Loucy (cell line): ENCODE measurements at regions not wholly inside any gene's neighbourhood (a gene's known extent, or its start where the extent isn't known, plus 50 kb on each side); places are given as distances from the start of the nearest gene placed in this dataset.

Experiments used
- H2AFZ ChIP-seq: fragments of 200-600 bp; sonication (generic); 2 replicates; pipeline ENCODE4 v1.6.0; 2016; ENCODE audit warnings: antibody characterized with exemption, mild to moderate bottlenecking, low read length, moderate library complexity
- H3F3A ChIP-seq: fragments of 200-600 bp; 2 replicates; pipeline ENCODE4 v1.6.0; 2016; ENCODE audit warnings: antibody characterized with exemption, low read depth, mild to moderate bottlenecking
- H3K27me3 ChIP-seq: fragments of 200-600 bp; sonication (generic); 2 replicates; pipeline ENCODE4 v1.6.1; 2014; ENCODE audit warnings: low read length, mild to moderate bottlenecking; ENCODE audit not compliant: insufficient read depth, poor library complexity, severe bottlenecking
- H3K36me3 ChIP-seq: fragments of 200-600 bp; sonication (generic); 2 replicates; pipeline ENCODE4 v1.6.1; 2016; ENCODE audit warnings: low read length; ENCODE audit not compliant: insufficient read depth
- H3K4me1 ChIP-seq: fragments of 200-600 bp; sonication (generic); 2 replicates; pipeline ENCODE4 v1.5.1; 2014; ENCODE audit warnings: low read length, mild to moderate bottlenecking; ENCODE audit not compliant: insufficient read depth, poor library complexity, severe bottlenecking
- H3K4me2 ChIP-seq: fragments of 200-600 bp; sonication (generic); 2 replicates; pipeline ENCODE4 v1.6.0; 2014; ENCODE audit warnings: antibody characterized with exemption, low read length, low read depth, mild to moderate bottlenecking; ENCODE audit not compliant: poor library complexity, severe bottlenecking
- H3K4me3 ChIP-seq: fragments of 200-600 bp; sonication (generic); 2 replicates; pipeline ENCODE4 v1.5.1; 2014; ENCODE audit warnings: low read length, mild to moderate bottlenecking, mixed read lengths; ENCODE audit not compliant: poor library complexity, severe bottlenecking
- H3K79me2 ChIP-seq: fragments of 200-600 bp; sonication (generic); 2 replicates; pipeline ENCODE4 v1.6.1; 2014; ENCODE audit warnings: low read length; ENCODE audit not compliant: insufficient read depth
- H3K9ac ChIP-seq: fragments of 200-600 bp; sonication (generic); 2 replicates; pipeline ENCODE4 v1.6.0; 2014; ENCODE audit warnings: mild to moderate bottlenecking, low read depth, low read length, moderate library complexity; ENCODE audit not compliant: poor library complexity, severe bottlenecking
- H3K9me2 ChIP-seq: fragments of 200-600 bp; sonication (generic); replicated peaks from 2 replicates; pipeline ENCODE4 v1.6.1; 2016; ENCODE audit warnings: low read depth, low read length, mixed read lengths
- H3K9me3 ChIP-seq: fragments of 200-600 bp; sonication (generic); 2 replicates; pipeline ENCODE4 v1.6.1; 2014; ENCODE audit warnings: mild to moderate bottlenecking, antibody characterized with exemption, low read length, low read depth; ENCODE audit not compliant: insufficient read depth
- H4K20me1 ChIP-seq: fragments of 200-600 bp; sonication (generic); 2 replicates; pipeline ENCODE4 v1.6.0; 2014; ENCODE audit warnings: antibody characterized with exemption, low read length, mild to moderate bottlenecking; ENCODE audit not compliant: insufficient read depth, poor library complexity, severe bottlenecking
- EZH2phosphoT487 ChIP-seq: fragments of 200-600 bp; IDR thresholded peaks from 2 replicates; pipeline ENCODE4 v1.6.1; 2018; ENCODE audit warnings: antibody characterized with exemption, mild to moderate bottlenecking, moderate library complexity, borderline replicate concordance
- TF ChIP-seq, protein P1 (sequence below): fragments of 200-600 bp; sonication (generic); conservative IDR thresholded peaks from 2 replicates; pipeline ENCODE4 v1.5.1; 2014; ENCODE audit warnings: mild to moderate bottlenecking, antibody characterized with exemption, low read length

- no peak for TF ChIP-seq EZH2phosphoT487
- TF ChIP-seq, protein P1, sequence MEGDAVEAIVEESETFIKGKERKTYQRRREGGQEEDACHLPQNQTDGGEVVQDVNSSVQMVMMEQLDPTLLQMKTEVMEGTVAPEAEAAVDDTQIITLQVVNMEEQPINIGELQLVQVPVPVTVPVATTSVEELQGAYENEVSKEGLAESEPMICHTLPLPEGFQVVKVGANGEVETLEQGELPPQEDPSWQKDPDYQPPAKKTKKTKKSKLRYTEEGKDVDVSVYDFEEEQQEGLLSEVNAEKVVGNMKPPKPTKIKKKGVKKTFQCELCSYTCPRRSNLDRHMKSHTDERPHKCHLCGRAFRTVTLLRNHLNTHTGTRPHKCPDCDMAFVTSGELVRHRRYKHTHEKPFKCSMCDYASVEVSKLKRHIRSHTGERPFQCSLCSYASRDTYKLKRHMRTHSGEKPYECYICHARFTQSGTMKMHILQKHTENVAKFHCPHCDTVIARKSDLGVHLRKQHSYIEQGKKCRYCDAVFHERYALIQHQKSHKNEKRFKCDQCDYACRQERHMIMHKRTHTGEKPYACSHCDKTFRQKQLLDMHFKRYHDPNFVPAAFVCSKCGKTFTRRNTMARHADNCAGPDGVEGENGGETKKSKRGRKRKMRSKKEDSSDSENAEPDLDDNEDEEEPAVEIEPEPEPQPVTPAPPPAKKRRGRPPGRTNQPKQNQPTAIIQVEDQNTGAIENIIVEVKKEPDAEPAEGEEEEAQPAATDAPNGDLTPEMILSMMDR: no peak
- Histone ChIP-seq H3F3A (no peaks in the 10 kb centered on the region), H3K4me2 (peak overlapping the region; percentile 5)
These were observed 121.6 kb upstream of the SPRY2 start for GRCh38 chr13:80462567-80462966.

GRCh38 chr13:80462037-80462436, 121.1 kb upstream of the SPRY2 start:
- Histone ChIP-seq H3K9me3 (no peaks in the 10 kb centered on the region), H3K4me1 (peaks cover 20% of the 10 kb centered on the region), H3K36me3 (no peaks in the 10 kb centered on the region), H3K4me3 (no peak overlapping the region), H3K9me2 (no peaks in the 10 kb centered on the region), H3K9ac (no peak overlapping the region), H3F3A (no peaks in the 10 kb centered on the region), H3K79me2 (no peaks in the 10 kb centered on the region), H4K20me1 (no peaks in the 10 kb centered on the region), H3K4me2 (peak overlapping the region; percentile 5), H2AFZ (peak overlapping the region; percentile 8; the same call in 1 of the 2 replicates), H3K27me3 (no peaks in the 10 kb centered on the region)
- TF ChIP-seq EZH2phosphoT487: no peak
- TF ChIP-seq, protein P1: no peak

More at GRCh38 chr13:80462567-80462966, 121.6 kb upstream of the SPRY2 start:
- Histone ChIP-seq H3K79me2 (no peaks in the 10 kb centered on the region), H3K36me3 (no peaks in the 10 kb centered on the region), H3K4me1 (peaks cover 20% of the 10 kb centered on the region), H3K9me3 (no peaks in the 10 kb centered on the region), H3K4me3 (no peak overlapping the region), H2AFZ (peak overlapping the region; percentile 42; the same call in 1 of the 2 replicates), H3K9me2 (no peaks in the 10 kb centered on the region), H4K20me1 (no peaks in the 10 kb centered on the region), H3K9ac (no peak overlapping the region), H3K27me3 (no peaks in the 10 kb centered on the region)

DNA sequence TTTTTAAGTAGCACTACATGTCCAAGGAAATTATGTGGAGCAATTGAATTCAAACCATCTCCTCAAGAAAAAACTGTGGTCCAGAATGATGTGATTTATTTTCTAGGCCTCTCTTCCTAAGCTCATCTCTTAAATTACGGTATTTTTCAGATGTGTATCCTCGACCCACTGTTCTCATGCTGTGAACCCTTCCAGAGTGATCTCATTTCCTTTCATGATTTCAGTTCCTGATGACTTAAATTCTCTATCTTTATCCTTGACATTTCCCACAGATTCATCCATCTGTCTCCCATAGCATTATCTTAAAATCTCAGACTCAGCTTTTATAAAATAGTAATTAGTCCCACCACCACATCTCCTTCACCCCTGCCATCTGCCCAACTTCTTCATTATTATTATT, 117.6 kb upstream of the SPRY2 start:
- H3K9me3 ChIP-seq: no peaks in the 10 kb centered on the region

More for the DNA sequence above, 117.6 kb upstream of the SPRY2 start:
- Histone ChIP-seq H3F3A (peaks cover 4% of the 10 kb centered on the region; the same call in 1 of the 2 replicates), H3K9me2 (no peaks in the 10 kb centered on the region), H4K20me1 (no peaks in the 10 kb centered on the region), H3K4me2 (no peak overlapping the region), H3K9ac (no peak overlapping the region), H3K36me3 (no peaks in the 10 kb centered on the region), H3K4me1 (peaks cover 36% of the 10 kb centered on the region), H3K4me3 (no peak overlapping the region), H3K79me2 (no peaks in the 10 kb centered on the region), H3K27me3 (no peaks in the 10 kb centered on the region), H2AFZ (no peak overlapping the region)
- no peak for TF ChIP-seq EZH2phosphoT487
- TF ChIP-seq, protein P1: no peak
